Urinary bladder (tissue), 3 donors: ENCODE measurements at regions not wholly inside any gene's neighbourhood (a gene's known extent, or its start where the extent isn't known, plus 50 kb on each side); places are given as distances from the start of the nearest gene placed in this dataset.

Source experiments
- DNase-seq: peaks from one replicate; pipeline ENCODE4 v3.0.0-alpha.2; 2015; ENCODE audit errors: extremely low spot score
- H3K27ac ChIP-seq: one replicate; pipeline ENCODE4 v1.5.1; 2013; ENCODE audit warnings: low read depth, mild to moderate bottlenecking, moderate library complexity
- H3K36me3 ChIP-seq: one replicate; pipeline ENCODE4 v1.6.1; 2013; ENCODE audit warnings: mild to moderate bottlenecking, moderate library complexity; ENCODE audit not compliant: insufficient read depth
- H3K4me1 ChIP-seq: one replicate; pipeline ENCODE4 v1.6.1; 2013; ENCODE audit warnings: mild to moderate bottlenecking, moderate library complexity; ENCODE audit not compliant: insufficient read depth
- H3K4me3 ChIP-seq: one replicate; pipeline ENCODE4 v1.5.1; 2013; ENCODE audit warnings: low read depth, low read length
- WGBS: extraction: QIAGEN DNeasy Blood & Tissue Kit; methylation state at CpG from one replicate; pipeline ENCODE4 v1.1.7; 2013; 5-methylcytosine and 5-hydroxymethylcytosine counted together
- donor health status: healthy with polysubstance abuse.
- donor health status: healthy.

DNA sequence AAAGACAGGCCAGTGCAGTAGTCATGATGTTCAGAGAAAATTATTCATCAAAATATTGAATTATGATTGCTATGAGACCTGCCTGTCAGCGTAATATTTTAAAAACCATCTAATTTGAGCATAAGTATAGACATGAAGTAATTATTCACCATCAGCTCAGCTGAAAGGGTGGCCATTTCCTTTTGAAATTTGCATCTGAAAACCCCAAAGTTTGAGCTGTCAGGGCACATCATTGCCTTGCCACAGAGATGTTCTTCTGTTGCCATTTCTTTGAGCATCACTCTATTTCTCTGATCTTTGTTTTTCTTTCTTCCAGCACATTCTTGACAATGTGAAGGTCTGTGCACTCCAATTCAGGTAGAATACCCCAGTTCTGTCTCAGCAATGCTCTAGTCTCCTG is 147.5 kb upstream of the RHOBTB1 start:
- Histone ChIP-seq H3K27ac (no peak overlapping the region), H3K4me3 (no peak overlapping the region), H3K36me3 (no peaks in the 10 kb centered on the region), H3K4me1 (no peaks in the 10 kb centered on the region)
- 99% methylated on average over 1 of the region's 1 CpG for WGBS
- DNase-seq: no peak

DNA sequence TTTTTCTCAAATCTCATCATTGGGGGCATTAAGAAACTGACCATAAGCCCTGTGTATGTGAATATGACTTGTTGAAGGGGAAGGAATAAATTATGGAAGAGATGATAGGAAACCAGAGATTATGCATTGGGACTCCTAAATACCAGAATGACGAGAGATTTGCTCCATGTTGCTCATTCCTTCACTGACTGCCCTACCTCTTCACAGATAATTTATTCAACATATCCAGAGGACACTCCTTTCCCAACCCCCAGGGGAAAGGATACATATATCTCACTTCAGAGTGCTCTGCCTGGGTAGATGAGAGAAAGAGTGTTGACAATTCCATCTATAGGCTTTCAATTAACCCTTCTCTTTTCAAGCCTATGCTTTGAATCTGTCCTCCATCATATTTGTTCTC is 145.3 kb upstream of the RHOBTB1 start:
- Histone ChIP-seq H3K36me3 (no peaks in the 10 kb centered on the region), H3K4me3 (no peak overlapping the region), H3K4me1 (no peaks in the 10 kb centered on the region), H3K27ac (no peak overlapping the region)
- 81% methylated on average over 1 of the region's 1 CpG for WGBS
- no peak for DNase-seq

GRCh38 chr10:61084493-61084892 is 140.5 kb upstream of the RHOBTB1 start:
- H3K36me3 ChIP-seq: no peaks in the 10 kb centered on the region
- H3K4me3 ChIP-seq: no peak overlapping the region
- DNase-seq: no peak
- no peak overlapping the region for H3K27ac ChIP-seq
- no peaks in the 10 kb centered on the region for H3K4me1 ChIP-seq

DNA sequence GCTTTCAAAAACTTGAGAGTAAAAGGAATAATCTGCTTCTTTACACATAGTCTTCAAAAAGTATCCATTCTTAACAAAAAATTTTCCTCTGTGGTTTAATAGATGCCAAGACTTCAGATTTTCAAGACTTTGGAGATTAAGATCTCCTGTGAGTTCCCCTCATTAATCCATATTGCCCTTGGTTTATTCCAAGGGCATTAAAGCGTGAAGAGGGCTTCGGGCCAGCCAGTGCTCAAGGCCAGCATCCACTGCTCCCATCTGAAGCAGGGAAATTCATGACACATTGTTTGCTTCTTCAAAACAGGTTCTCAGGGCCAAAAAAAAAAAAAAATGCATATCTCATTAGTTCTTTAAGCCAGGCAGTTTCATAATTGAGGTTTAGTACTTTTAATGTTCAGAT is 137.3 kb upstream of the RHOBTB1 start:
- DNase-seq: no peak
- WGBS: 71% methylated on average over 2 of the region's 2 CpGs
- Histone ChIP-seq H3K27ac (no peak overlapping the region), H3K4me3 (no peak overlapping the region), H3K4me1 (no peaks in the 10 kb centered on the region), H3K36me3 (no peaks in the 10 kb centered on the region)

- DNase-seq: no peak
- H3K4me3 ChIP-seq: no peak overlapping the region
- H3K36me3 ChIP-seq: no peaks in the 10 kb centered on the region
- H3K4me1 ChIP-seq: no peaks in the 10 kb centered on the region
- WGBS: 70% methylated on average over 3 of the region's 3 CpGs
- no peak overlapping the region for H3K27ac ChIP-seq
Measured at GRCh38 chr10:61078542-61079275, 134.7 kb upstream of the RHOBTB1 start.

DNA sequence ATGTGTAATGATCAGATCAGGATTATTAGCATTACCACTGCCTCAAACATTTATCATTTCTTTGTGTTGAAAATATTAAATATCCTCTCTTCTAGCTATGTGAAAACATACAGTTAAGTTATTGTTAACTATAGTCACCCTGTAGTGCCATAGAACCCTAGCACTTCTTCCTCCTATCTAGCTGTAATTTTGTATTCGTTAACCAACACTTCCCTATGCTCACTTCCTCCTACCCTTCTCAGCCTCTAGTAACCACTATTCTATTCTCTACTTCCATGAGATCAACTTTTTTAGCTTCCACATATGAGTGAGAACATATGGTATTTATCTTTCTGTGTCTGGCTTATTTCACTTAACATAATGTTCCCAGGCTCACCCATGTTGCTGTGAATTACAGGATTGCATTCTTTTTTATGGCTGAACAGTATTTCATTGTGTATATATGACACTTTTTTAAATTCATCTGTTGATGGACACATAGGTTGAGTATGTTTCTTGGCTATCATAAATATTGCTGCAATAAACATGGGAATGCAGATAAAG is 132.7 kb upstream of the RHOBTB1 start:
- WGBS: 75% methylated on average over 1 of the region's 1 CpG
- DNase-seq: no peak

GRCh38 chr10:61073391-61073790 is 129.4 kb upstream of the RHOBTB1 start:
- DNase-seq: no peak
- Histone ChIP-seq H3K27ac (no peak overlapping the region), H3K36me3 (no peaks in the 10 kb centered on the region), H3K4me1 (no peaks in the 10 kb centered on the region), H3K4me3 (no peak overlapping the region)
- 95% methylated on average over 2 of the region's 2 CpGs for WGBS

More for the DNA sequence above, 132.7 kb upstream of the RHOBTB1 start:
- Histone ChIP-seq H3K36me3 (no peaks in the 10 kb centered on the region), H3K4me1 (no peaks in the 10 kb centered on the region), H3K27ac (no peak overlapping the region), H3K4me3 (no peak overlapping the region)

DNA sequence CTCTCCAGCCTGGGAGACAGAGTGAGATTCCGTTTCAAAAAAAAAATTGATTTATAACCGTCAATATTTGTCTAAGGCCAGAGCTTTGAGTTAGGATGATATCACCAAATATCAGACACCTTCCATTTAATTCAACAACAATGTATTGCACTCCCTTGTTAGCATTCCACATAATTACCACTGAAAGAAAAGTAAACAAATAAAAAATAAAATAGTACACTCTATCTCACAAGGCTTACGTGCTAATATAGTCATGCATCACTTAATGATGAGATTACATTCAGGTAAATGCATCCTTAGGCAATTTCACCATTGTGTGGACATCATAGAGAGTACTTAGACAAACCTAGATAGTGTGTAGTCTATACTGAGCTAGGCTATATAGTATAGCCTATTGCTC is 127.6 kb upstream of the RHOBTB1 start:
- no peak for DNase-seq
- 94% methylated on average over 3 of the region's 3 CpGs for WGBS
- Histone ChIP-seq H3K27ac (no peak overlapping the region), H3K4me3 (no peak overlapping the region), H3K4me1 (no peaks in the 10 kb centered on the region), H3K36me3 (no peaks in the 10 kb centered on the region)

GRCh38 chr10:61068471-61068870 is 124.5 kb upstream of the RHOBTB1 start:
- no peak overlapping the region for H3K4me3 ChIP-seq
- no peaks in the 10 kb centered on the region for H3K36me3 ChIP-seq
- WGBS: 63% methylated on average over 1 of the region's 1 CpG
- no peaks in the 10 kb centered on the region for H3K4me1 ChIP-seq
- no peak for DNase-seq
- no peak overlapping the region for H3K27ac ChIP-seq

DNA sequence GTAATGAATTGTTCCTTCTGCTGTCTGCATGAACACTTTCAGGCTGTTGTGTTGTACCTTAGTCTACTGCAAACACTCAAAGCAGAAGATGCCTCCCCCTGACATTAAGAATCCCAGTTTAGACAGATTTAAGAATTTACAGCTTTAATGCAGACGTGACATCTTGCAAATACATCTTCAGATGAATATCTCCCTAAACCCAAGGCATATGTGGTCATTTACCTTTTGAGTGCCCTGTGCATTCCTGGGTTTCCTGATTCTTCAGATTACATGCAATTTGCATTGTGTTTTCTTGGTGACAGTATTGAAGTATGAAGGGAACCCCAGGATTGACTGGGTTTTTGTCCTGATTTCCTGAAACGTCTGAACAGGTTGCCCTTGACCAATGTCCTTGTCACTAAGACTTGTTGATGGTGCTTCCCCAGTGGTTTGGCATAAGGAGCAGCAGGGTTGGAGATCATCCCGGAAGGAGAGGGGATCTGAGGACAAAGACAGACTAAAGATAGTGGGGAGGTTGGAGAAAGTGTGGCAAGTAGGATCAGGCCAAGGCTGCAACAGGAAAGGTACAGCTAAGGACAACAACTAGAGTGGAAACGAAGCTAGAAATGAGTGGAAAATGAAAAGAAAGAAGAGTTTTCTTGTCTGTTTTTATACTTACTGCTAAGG is 123.8 kb upstream of the RHOBTB1 start:
- H3K36me3 ChIP-seq: no peaks in the 10 kb centered on the region
- 80% methylated on average over 4 of the region's 4 CpGs for WGBS
- no peaks in the 10 kb centered on the region for H3K4me1 ChIP-seq

DNA sequence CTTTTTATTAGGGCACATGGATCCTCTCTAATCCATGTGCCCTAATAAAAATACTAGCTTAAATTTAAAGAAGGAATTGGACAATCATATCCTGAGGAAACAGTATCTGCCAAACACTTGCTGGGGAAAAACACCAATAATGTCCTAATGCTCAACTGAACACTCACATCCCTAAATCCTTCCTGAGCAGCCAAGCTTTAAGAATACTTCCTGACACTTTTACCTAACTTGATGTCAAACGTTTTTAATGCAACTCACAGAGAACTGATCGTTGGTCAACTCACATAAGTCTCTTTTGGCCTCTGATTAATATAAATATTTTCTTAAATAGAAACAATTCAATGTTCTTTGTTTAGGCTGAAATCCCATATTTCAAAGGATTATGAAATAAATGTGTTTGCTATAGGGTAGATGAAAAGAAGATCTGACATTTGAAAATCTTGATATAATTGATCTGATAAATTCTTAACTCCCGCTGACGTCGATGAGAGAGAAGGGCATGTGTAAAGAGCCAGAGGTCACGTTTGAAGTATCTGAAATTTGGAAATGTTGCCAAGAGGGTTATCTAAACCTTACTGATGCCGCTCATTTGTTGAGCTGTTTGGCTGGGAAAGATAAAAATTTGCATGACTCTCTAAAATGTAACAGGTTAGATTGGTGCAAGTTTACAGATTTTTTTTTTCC is 122.8 kb upstream of the RHOBTB1 start:
- no peak for DNase-seq
- no peak overlapping the region for H3K27ac ChIP-seq
- whole genome bisulfite sequencing: 37% methylated on average over 7 of the region's 7 CpGs
- no peak overlapping the region for H3K4me3 ChIP-seq
- no peaks in the 10 kb centered on the region for H3K4me1 ChIP-seq
- no peaks in the 10 kb centered on the region for H3K36me3 ChIP-seq

More for the DNA sequence above, 123.8 kb upstream of the RHOBTB1 start:
- no peak overlapping the region for H3K27ac ChIP-seq
- no peak for DNase-seq
- H3K4me3 ChIP-seq: no peak overlapping the region

- WGBS: 86% methylated on average over 2 of the region's 2 CpGs
- Histone ChIP-seq H3K27ac (no peak overlapping the region), H3K4me1 (no peaks in the 10 kb centered on the region), H3K4me3 (no peak overlapping the region), H3K36me3 (no peaks in the 10 kb centered on the region)
- DNase-seq: no peak
Measured at GRCh38 chr10:61065051-61065450, 121.1 kb upstream of the RHOBTB1 start.

- H3K4me3 ChIP-seq: no peak overlapping the region
- H3K36me3 ChIP-seq: no peaks in the 10 kb centered on the region
- H3K4me1 ChIP-seq: no peaks in the 10 kb centered on the region
- 96% methylated on average over 4 of the region's 4 CpGs for WGBS
- no peak for DNase-seq
- no peak overlapping the region for H3K27ac ChIP-seq
Measured at GRCh38 chr10:61064356-61064755, 120.4 kb upstream of the RHOBTB1 start.

DNA sequence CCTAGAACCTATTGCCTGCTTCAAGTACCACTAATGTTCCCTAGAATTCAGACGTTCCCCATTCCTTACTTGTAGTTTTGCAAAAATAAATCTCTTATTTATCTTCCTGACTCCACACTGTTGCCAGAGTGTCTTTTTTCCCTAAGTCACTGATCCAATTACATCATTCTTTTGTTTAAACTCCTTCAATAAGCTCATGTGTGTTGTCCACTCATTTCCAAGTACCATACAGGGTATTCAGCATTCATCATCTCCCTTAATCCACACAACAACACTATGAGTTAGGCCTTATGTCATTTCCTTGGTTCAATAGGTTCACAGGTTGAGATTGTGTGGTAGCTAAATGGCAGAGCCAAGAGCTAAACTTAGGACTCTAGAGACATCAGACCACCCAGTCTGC is 119.9 kb upstream of the RHOBTB1 start:
- WGBS: 24% methylated on average over 1 of the region's 1 CpG
- no peak overlapping the region for H3K4me3 ChIP-seq
- H3K27ac ChIP-seq: no peak overlapping the region
- no peak for DNase-seq
- no peaks in the 10 kb centered on the region for H3K4me1 ChIP-seq
- no peaks in the 10 kb centered on the region for H3K36me3 ChIP-seq
